WERI-Rb-1 (cell line): ENCODE measurements at regions not wholly inside any gene's neighbourhood (a gene's known extent, or its start where the extent isn't known, plus 50 kb on each side); places are given as distances from the start of the nearest gene placed in this dataset.

ENCODE experiments used
- DNase-seq: peaks from one replicate; pipeline ENCODE4 v3.0.0-alpha.2; 2020
- H3K27ac ChIP-seq: fragments of 250-450 bp; sonication (Bioruptor Pico); 2 replicates; pipeline ENCODE4 v1.5.1; 2020; ENCODE audit warnings: mild to moderate bottlenecking, moderate library complexity
- H3K27me3 ChIP-seq: fragments of 250-450 bp; sonication (Bioruptor Pico); 2 replicates; pipeline ENCODE4 v1.5.1; 2021; ENCODE audit warnings: mild to moderate bottlenecking, low read depth, moderate library complexity; ENCODE audit not compliant: insufficient read depth, severe bottlenecking
- H3K36me3 ChIP-seq: fragments of 250-450 bp; sonication (Bioruptor Pico); 2 replicates; pipeline ENCODE4 v1.5.1; 2020; ENCODE audit warnings: mild to moderate bottlenecking, moderate library complexity
- H3K4me3 ChIP-seq: 2 replicates; pipeline ENCODE4 v1.5.1; 2011; ENCODE audit warnings: low read depth, mild to moderate bottlenecking, control low read depth, low read length
- H3K9me3 ChIP-seq: fragments of 250-450 bp; sonication (Bioruptor Pico); 2 replicates; pipeline ENCODE4 v1.5.1; 2021; ENCODE audit warnings: mild to moderate bottlenecking, moderate library complexity; ENCODE audit not compliant: severe bottlenecking
- CTCF ChIP-seq: IDR thresholded peaks from 2 replicates; pipeline ENCODE4 v1.5.1; 2011; ENCODE audit warnings: low read depth, mild to moderate bottlenecking, control low read depth, inconsistent platforms, low read length

- H3K4me3 ChIP-seq, result no peak overlapping the region
- H3K36me3 ChIP-seq, result no peaks in the 10 kb centered on the region
- no peaks in the 10 kb centered on the region for H3K9me3 ChIP-seq
- H3K27me3 ChIP-seq, result peaks cover 61% of the 10 kb centered on the region
- DNase-seq, result no peak
- no peak overlapping the region for H3K27ac ChIP-seq
- no peak for TF ChIP-seq CTCF
These were observed 107.5 kb upstream of the THBS1 start for GRCh38 chr15:39473298-39473947.

- Histone ChIP-seq H3K9me3 (no peaks in the 10 kb centered on the region), H3K27me3 (peaks cover 55% of the 10 kb centered on the region), H3K36me3 (no peaks in the 10 kb centered on the region), H3K4me3 (no peak overlapping the region), H3K27ac (no peak overlapping the region)
- no peak for DNase-seq
- no peak for TF ChIP-seq CTCF
These were observed 106.2 kb upstream of the THBS1 start for GRCh38 chr15:39474657-39475056.

GRCh38 chr15:39478996-39479395 is 101.9 kb upstream of the THBS1 start:
- Histone ChIP-seq H3K27ac (no peak overlapping the region), H3K9me3 (no peaks in the 10 kb centered on the region), H3K27me3 (peaks cover 37% of the 10 kb centered on the region), H3K36me3 (no peaks in the 10 kb centered on the region), H3K4me3 (no peak overlapping the region)
- no peak for DNase-seq
- TF ChIP-seq CTCF, result no peak

GRCh38 chr15:39479911-39480310 is 101.0 kb upstream of the THBS1 start:
- TF ChIP-seq CTCF, result no peak
- Histone ChIP-seq H3K4me3 (no peak overlapping the region), H3K27me3 (peaks cover 28% of the 10 kb centered on the region), H3K27ac (no peak overlapping the region), H3K36me3 (no peaks in the 10 kb centered on the region), H3K9me3 (no peaks in the 10 kb centered on the region)
- DNase-seq, result no peak

GRCh38 chr15:39482459-39482858 is 98.4 kb upstream of the THBS1 start:
- H3K9me3 ChIP-seq, result no peaks in the 10 kb centered on the region
- TF ChIP-seq CTCF, result no peak
- peaks cover 19% of the 10 kb centered on the region for H3K27me3 ChIP-seq
- no peaks in the 10 kb centered on the region for H3K36me3 ChIP-seq
- H3K4me3 ChIP-seq, result no peak overlapping the region
- H3K27ac ChIP-seq, result no peak overlapping the region
- DNase-seq, result no peak
